GM04503 (cell line): ENCODE measurements at regions not wholly inside any gene's neighbourhood (a gene's known extent, or its start where the extent isn't known, plus 50 kb on each side); places are given as distances from the start of the nearest gene placed in this dataset.
"Not testable (repeated sequence)": the region's sequence is repeated elsewhere in the genome, so short reads cannot be mapped to it uniquely, and the experiment has no call there.

Experiments used
- DNase-seq: peaks from one replicate; pipeline ENCODE4 v3.0.0-alpha.2; 2012; ENCODE audit warnings: low read depth

GRCh38 chr3:81363816-81364215 is 397.6 kb downstream of the GBE1 start:
- no peak for DNase-seq

GRCh38 chr3:81354119-81354518 is 407.3 kb downstream of the GBE1 start:
- no peak for DNase-seq

GRCh38 chr3:81352867-81353266 is 408.6 kb downstream of the GBE1 start:
- no peak for DNase-seq

GRCh38 chr3:81349816-81350340 is 411.6 kb downstream of the GBE1 start:
- DNase-seq: no peak

- no peak for DNase-seq
These were observed 422.2 kb downstream of the GBE1 start for GRCh38 chr3:81339040-81339845.

GRCh38 chr3:81336470-81336869 is 425.0 kb downstream of the GBE1 start:
- no peak for DNase-seq

GRCh38 chr3:81329835-81330234 is 431.6 kb downstream of the GBE1 start:
- not testable (repeated sequence) for DNase-seq

- DNase-seq: no peak
These were observed 435.2 kb downstream of the GBE1 start for GRCh38 chr3:81326245-81326644.

GRCh38 chr3:81320862-81321261 is 440.6 kb downstream of the GBE1 start:
- no peak for DNase-seq

- no peak for DNase-seq
These were observed 446.4 kb downstream of the GBE1 start for GRCh38 chr3:81315030-81315429.

- DNase-seq: no peak
These were observed 450.1 kb downstream of the GBE1 start for GRCh38 chr3:81311321-81311720.

- no peak for DNase-seq
These were observed 453.1 kb downstream of the GBE1 start for GRCh38 chr3:81308306-81308705.

- DNase-seq: no peak
These were observed 454.2 kb downstream of the GBE1 start for GRCh38 chr3:81307221-81307620.

GRCh38 chr3:81303321-81303720 is 458.1 kb downstream of the GBE1 start:
- no peak for DNase-seq

GRCh38 chr3:81302045-81302444 is 459.4 kb downstream of the GBE1 start:
- DNase-seq: no peak

GRCh38 chr3:81301230-81301629 is 460.2 kb downstream of the GBE1 start:
- no peak for DNase-seq

GRCh38 chr3:81300324-81300927 is 461.0 kb downstream of the GBE1 start:
- no peak for DNase-seq

- no peak for DNase-seq
These were observed 462.0 kb downstream of the GBE1 start for GRCh38 chr3:81299481-81299880.

GRCh38 chr3:81295906-81296577 is 465.4 kb downstream of the GBE1 start:
- no peak for DNase-seq

GRCh38 chr3:81293156-81293555 is 468.3 kb downstream of the GBE1 start:
- no peak for DNase-seq

GRCh38 chr3:81291586-81291985 is 469.9 kb downstream of the GBE1 start:
- no peak for DNase-seq

GRCh38 chr3:81289676-81290075 is 471.8 kb downstream of the GBE1 start:
- no peak for DNase-seq
